DND-41 (cell line): ENCODE measurements at regions not wholly inside any gene's neighbourhood (a gene's known extent, or its start where the extent isn't known, plus 50 kb on each side); places are given as distances from the start of the nearest gene placed in this dataset.

ENCODE experiments used
- ATAC-seq: fragments of 200-7000 bp; cut with Tn5 transposase; 3 replicates; pipeline ENCODE4 v1.9.1; 2021; ENCODE audit warnings: low read depth; ENCODE audit not compliant: insufficient read depth
- DNase-seq: peaks from one replicate; pipeline ENCODE4 v3.0.0-alpha.2; 2020
- H2AFZ ChIP-seq: 2 replicates; pipeline ENCODE4 v1.6.0; 2012; ENCODE audit warnings: low read depth, low read length
- H3K27ac ChIP-seq: 2 replicates; pipeline ENCODE4 v1.5.1; 2012; ENCODE audit warnings: low read length, inconsistent platforms
- H3K27me3 ChIP-seq: fragments of 200-600 bp; sonication (generic); 2 replicates; pipeline ENCODE4 v1.6.0; 2012; ENCODE audit warnings: low read length, mild to moderate bottlenecking, inconsistent platforms; ENCODE audit not compliant: insufficient read depth, poor library complexity
- H3K36me3 ChIP-seq: 2 replicates; pipeline ENCODE4 v1.5.1; 2012; ENCODE audit warnings: low read length, inconsistent platforms; ENCODE audit not compliant: insufficient read depth
- H3K4me1 ChIP-seq: 2 replicates; pipeline ENCODE4 v1.5.1; 2012; ENCODE audit warnings: mild to moderate bottlenecking, low read length; ENCODE audit not compliant: insufficient read depth
- H3K4me2 ChIP-seq: 2 replicates; pipeline ENCODE4 v1.6.0; 2012; ENCODE audit warnings: mild to moderate bottlenecking, moderate library complexity, low read length, inconsistent platforms; ENCODE audit not compliant: insufficient read depth
- H3K4me3 ChIP-seq, 2 experiments: fragments of 200-600 bp in 1 of 2; shearing (Covaris generic) in 1 of 2; 2 replicates each; pipeline ENCODE4 v1.5.1; 2012 to 2016; ENCODE audit warnings: inconsistent platforms in 2 of 2, low read length in 2 of 2, mild to moderate bottlenecking in 2 of 2, low read depth in 1 of 2, moderate library complexity in 1 of 2
- H3K79me2 ChIP-seq: 2 replicates; pipeline ENCODE4 v1.6.0; 2012; ENCODE audit warnings: low read length, inconsistent platforms; ENCODE audit not compliant: insufficient read depth
- H3K9ac ChIP-seq: 2 replicates; pipeline ENCODE4 v1.6.0; 2012; ENCODE audit warnings: low read depth, mild to moderate bottlenecking, inconsistent platforms, low read length, moderate library complexity
- H3K9me3 ChIP-seq: 2 replicates; pipeline ENCODE4 v1.5.1; 2012; ENCODE audit warnings: low read length, moderate library complexity, mild to moderate bottlenecking, inconsistent platforms; ENCODE audit not compliant: insufficient read depth, severe bottlenecking
- H4K20me1 ChIP-seq: 2 replicates; pipeline ENCODE4 v1.6.0; 2012; ENCODE audit warnings: low read length; ENCODE audit not compliant: insufficient read depth
- CTCF ChIP-seq: IDR thresholded peaks from 2 replicates; pipeline ENCODE4 v1.5.1; 2012; ENCODE audit warnings: borderline replicate concordance, low read length, moderate library complexity, mild to moderate bottlenecking; ENCODE audit not compliant: poor library complexity, severe bottlenecking; ENCODE audit errors: extremely low read depth
- EZH2 ChIP-seq: IDR thresholded peaks from 3 replicates; pipeline ENCODE4 v1.6.1; 2012; ENCODE audit warnings: borderline replicate concordance, low read depth, mild to moderate bottlenecking, moderate library complexity, low read length, inconsistent platforms; ENCODE audit not compliant: severe bottlenecking

GRCh38 chr3:18127859-18128681 lies 297.1 kb downstream of the SATB1 start:
- Histone ChIP-seq H3K36me3 (no peaks in the 10 kb centered on the region), H3K4me3 (no peak overlapping the region), H3K27me3 (no peaks in the 10 kb centered on the region), H3K79me2 (no peaks in the 10 kb centered on the region), H4K20me1 (no peaks in the 10 kb centered on the region), H3K4me2 (no peak overlapping the region), H3K4me1 (peaks cover 22% of the 10 kb centered on the region), H3K9ac (no peak overlapping the region), H2AFZ (0 out of 2 replicates have a peak overlapping the region, but pooled peaks have one; percentile 31), H3K27ac (no peak overlapping the region), H3K9me3 (no peaks in the 10 kb centered on the region)
- DNase-seq: no peak
- ATAC-seq: no peak
- TF ChIP-seq CTCF (no peak), EZH2 (no peak)

GRCh38 chr3:18127174-18127858 lies 297.8 kb downstream of the SATB1 start:
- Histone ChIP-seq H3K9me3 (no peaks in the 10 kb centered on the region), H2AFZ (peak overlapping the region; percentile 20; the same call in 1 of the 2 replicates), H3K36me3 (no peaks in the 10 kb centered on the region), H3K4me1 (peaks cover 22% of the 10 kb centered on the region), H3K27ac (peak overlapping the region; percentile 2; the same call in 1 of the 2 replicates), H3K4me3 (no peak overlapping the region), H4K20me1 (no peaks in the 10 kb centered on the region), H3K27me3 (no peaks in the 10 kb centered on the region), H3K9ac (no peak overlapping the region), H3K4me2 (no peak overlapping the region), H3K79me2 (no peaks in the 10 kb centered on the region)
- DNase-seq (no peak), ATAC-seq (no peak)
- peak; percentile 40 for TF ChIP-seq CTCF
- no peak for TF ChIP-seq EZH2

- no peaks in the 10 kb centered on the region for H3K36me3 ChIP-seq
- ATAC-seq: no peak
- H3K4me1 ChIP-seq: peaks cover 23% of the 10 kb centered on the region
- no peak overlapping the region for H3K4me2 ChIP-seq
- H3K9ac ChIP-seq: no peak overlapping the region
- H3K27ac ChIP-seq: no peak overlapping the region
- H3K27me3 ChIP-seq: no peaks in the 10 kb centered on the region
- no peaks in the 10 kb centered on the region for H3K79me2 ChIP-seq
- no peak for DNase-seq
- no peaks in the 10 kb centered on the region for H3K9me3 ChIP-seq
- no peaks in the 10 kb centered on the region for H4K20me1 ChIP-seq
- H3K4me3 ChIP-seq: no peak overlapping the region
- H2AFZ ChIP-seq: no peak overlapping the region
- no peak for TF ChIP-seq EZH2
Observed at GRCh38 chr3:18126772-18127171, 298.4 kb downstream of the SATB1 start.

GRCh38 chr3:18124501-18124900 lies 300.6 kb downstream of the SATB1 start:
- Histone ChIP-seq H3K27ac (no peak overlapping the region), H2AFZ (no peak overlapping the region), H3K4me2 (no peak overlapping the region), H3K4me1 (peaks cover 35% of the 10 kb centered on the region), H3K9me3 (no peaks in the 10 kb centered on the region), H3K4me3 (no peak overlapping the region), H3K9ac (no peak overlapping the region), H3K79me2 (no peaks in the 10 kb centered on the region), H3K27me3 (no peaks in the 10 kb centered on the region), H3K36me3 (no peaks in the 10 kb centered on the region), H4K20me1 (no peaks in the 10 kb centered on the region)
- TF ChIP-seq EZH2: no peak
- no peak for TF ChIP-seq CTCF
- DNase-seq (no peak), ATAC-seq (no peak)
